Karpas-422 (cell line): ENCODE measurements at regions not wholly inside any gene's neighbourhood (a gene's known extent, or its start where the extent isn't known, plus 50 kb on each side); places are given as distances from the start of the nearest gene placed in this dataset.

ENCODE experiments used
- DNase-seq: peaks from one replicate; pipeline ENCODE4 v3.0.0-alpha.2; 2015
- H2AFZ ChIP-seq: fragments of 200-600 bp; sonication (generic); 2 replicates; pipeline ENCODE4 v1.6.1; 2014; ENCODE audit warnings: antibody characterized with exemption, low read length, mixed read lengths
- H3K27ac ChIP-seq: fragments of 200-600 bp; sonication (generic); 2 replicates; pipeline ENCODE4 v1.5.1; 2014; ENCODE audit warnings: mild to moderate bottlenecking, low read length, moderate library complexity
- H3K27me3 ChIP-seq: fragments of 200-600 bp; sonication (generic); 2 replicates; pipeline ENCODE4 v1.6.1; 2014; ENCODE audit warnings: low read length, mixed read lengths
- H3K36me3 ChIP-seq: fragments of 200-600 bp; sonication (generic); 2 replicates; pipeline ENCODE4 v1.6.1; 2014; ENCODE audit warnings: low read length, mixed read lengths; ENCODE audit not compliant: insufficient read depth
- H3K4me1 ChIP-seq: fragments of 200-600 bp; sonication (generic); 2 replicates; pipeline ENCODE4 v1.6.1; 2014; ENCODE audit warnings: mild to moderate bottlenecking, low read length, mixed read lengths
- H3K4me2 ChIP-seq: fragments of 200-600 bp; sonication (generic); 2 replicates; pipeline ENCODE4 v1.6.1; 2014; ENCODE audit warnings: low read length, low read depth, mild to moderate bottlenecking; ENCODE audit not compliant: poor library complexity, severe bottlenecking
- H3K4me3 ChIP-seq: fragments of 200-600 bp; sonication (generic); 2 replicates; pipeline ENCODE4 v1.5.1; 2014; ENCODE audit warnings: mild to moderate bottlenecking, antibody characterized with exemption, low read length, mixed read lengths
- H3K79me2 ChIP-seq: fragments of 200-600 bp; sonication (generic); 2 replicates; pipeline ENCODE4 v1.6.1; 2014; ENCODE audit warnings: mild to moderate bottlenecking, low read length, mixed read lengths
- H3K9ac ChIP-seq: fragments of 200-600 bp; sonication (generic); 2 replicates; pipeline ENCODE4 v1.6.0; 2014; ENCODE audit warnings: low read length
- H3K9me2 ChIP-seq: fragments of 200-600 bp; sonication (generic), shearing (Covaris generic); replicated peaks from 2 replicates; pipeline ENCODE4 v1.6.0; 2014; ENCODE audit warnings: mild to moderate bottlenecking, low read length, moderate library complexity; ENCODE audit not compliant: insufficient read depth
- H3K9me3 ChIP-seq: fragments of 300-700, 200-600 bp; sonication (generic); 2 replicates; pipeline ENCODE4 v1.6.1; 2014; ENCODE audit warnings: low read length, mixed read lengths
- H4K20me1 ChIP-seq: fragments of 200-600 bp; sonication (generic); 2 replicates; pipeline ENCODE4 v1.6.1; 2014; ENCODE audit warnings: mild to moderate bottlenecking, antibody characterized with exemption, low read length, low read depth; ENCODE audit not compliant: insufficient read depth

GRCh38 chr4:4598851-4599411, 57.1 kb upstream of the STX18 start:
- no peak overlapping the region for H3K9ac ChIP-seq
- H3K9me2 ChIP-seq: no peaks in the 10 kb centered on the region
- DNase-seq: no peak
- peaks cover 14% of the 10 kb centered on the region for H3K9me3 ChIP-seq
- H3K4me2 ChIP-seq: no peak overlapping the region
- H3K36me3 ChIP-seq: peaks cover 5% of the 10 kb centered on the region; the same call in 1 of the 2 replicates
- H3K27ac ChIP-seq: no peak overlapping the region
- H3K4me1 ChIP-seq: 0 out of 2 replicates have a peak, but pooled peaks cover 4% of the 10 kb centered on the region
- no peaks in the 10 kb centered on the region for H3K27me3 ChIP-seq
- no peak overlapping the region for H3K4me3 ChIP-seq
- no peaks in the 10 kb centered on the region for H3K79me2 ChIP-seq
- H4K20me1 ChIP-seq: no peaks in the 10 kb centered on the region
- H2AFZ ChIP-seq: no peak overlapping the region

DNA sequence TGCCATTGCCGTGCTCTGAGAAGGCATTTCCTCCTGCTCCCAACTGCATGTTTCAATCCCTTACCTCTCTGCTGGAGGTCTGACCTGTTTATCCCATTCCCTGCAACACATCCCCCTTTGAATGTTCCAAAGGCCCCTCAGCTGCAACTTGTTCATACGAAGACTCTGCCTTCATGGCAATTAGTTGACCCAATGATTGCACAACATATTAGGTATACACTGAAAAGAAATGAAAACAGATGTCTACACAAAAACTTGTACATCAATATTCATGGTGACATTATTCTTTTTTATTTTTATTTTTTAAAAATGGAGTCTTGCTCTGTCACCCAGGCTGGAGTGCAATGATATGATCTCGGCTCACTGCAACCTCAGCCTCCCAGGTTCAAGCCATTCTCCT, 54.9 kb upstream of the STX18 start:
- no peaks in the 10 kb centered on the region for H3K27me3 ChIP-seq
- H3K9me2 ChIP-seq: no peaks in the 10 kb centered on the region
- 0 out of 2 replicates have a peak, but pooled peaks cover 4% of the 10 kb centered on the region for H3K4me1 ChIP-seq

GRCh38 chr4:4595252-4595651, 53.4 kb upstream of the STX18 start:
- peaks cover 5% of the 10 kb centered on the region; the same call in 1 of the 2 replicates for H3K36me3 ChIP-seq
- H3K4me3 ChIP-seq: no peak overlapping the region
- H3K27me3 ChIP-seq: no peaks in the 10 kb centered on the region
- H3K27ac ChIP-seq: no peak overlapping the region
- no peak overlapping the region for H3K4me2 ChIP-seq
- peaks cover 14% of the 10 kb centered on the region for H3K9me3 ChIP-seq
- 0 out of 2 replicates have a peak, but pooled peaks cover 4% of the 10 kb centered on the region for H3K4me1 ChIP-seq
- H3K9ac ChIP-seq: no peak overlapping the region
- no peak overlapping the region for H2AFZ ChIP-seq
- H3K79me2 ChIP-seq: no peaks in the 10 kb centered on the region
- DNase-seq: peak; percentile 55
- no peaks in the 10 kb centered on the region for H3K9me2 ChIP-seq
- H4K20me1 ChIP-seq: no peaks in the 10 kb centered on the region

More for the DNA sequence above, 54.9 kb upstream of the STX18 start:
- Histone ChIP-seq H3K9ac (no peak overlapping the region), H3K4me2 (no peak overlapping the region), H3K79me2 (no peaks in the 10 kb centered on the region), H4K20me1 (no peaks in the 10 kb centered on the region), H3K9me3 (peaks cover 14% of the 10 kb centered on the region), H3K4me3 (no peak overlapping the region), H3K36me3 (peaks cover 5% of the 10 kb centered on the region; the same call in 1 of the 2 replicates), H3K27ac (no peak overlapping the region), H2AFZ (no peak overlapping the region)
- DNase-seq: no peak

- peaks cover 14% of the 10 kb centered on the region for H3K9me3 ChIP-seq
- DNase-seq: no peak
- H4K20me1 ChIP-seq: no peaks in the 10 kb centered on the region
- no peak overlapping the region for H2AFZ ChIP-seq
- H3K4me2 ChIP-seq: no peak overlapping the region
- H3K4me1 ChIP-seq: no peaks in the 10 kb centered on the region
- no peak overlapping the region for H3K4me3 ChIP-seq
- no peaks in the 10 kb centered on the region for H3K9me2 ChIP-seq
- H3K9ac ChIP-seq: no peak overlapping the region
- peaks cover 5% of the 10 kb centered on the region; the same call in 1 of the 2 replicates for H3K36me3 ChIP-seq
- H3K79me2 ChIP-seq: no peaks in the 10 kb centered on the region
- H3K27me3 ChIP-seq: no peaks in the 10 kb centered on the region
- H3K27ac ChIP-seq: no peak overlapping the region
Observed at GRCh38 chr4:4594285-4594920, 52.6 kb upstream of the STX18 start.

- Histone ChIP-seq H3K36me3 (peaks cover 5% of the 10 kb centered on the region; the same call in 1 of the 2 replicates), H2AFZ (no peak overlapping the region), H3K79me2 (no peaks in the 10 kb centered on the region), H3K27ac (no peak overlapping the region), H3K9me3 (peaks cover 14% of the 10 kb centered on the region), H3K9ac (no peak overlapping the region), H4K20me1 (no peaks in the 10 kb centered on the region), H3K4me3 (no peak overlapping the region), H3K4me1 (no peaks in the 10 kb centered on the region), H3K9me2 (no peaks in the 10 kb centered on the region), H3K27me3 (no peaks in the 10 kb centered on the region), H3K4me2 (no peak overlapping the region)
- no peak for DNase-seq
Observed at GRCh38 chr4:4593596-4594284, 51.9 kb upstream of the STX18 start.

DNA sequence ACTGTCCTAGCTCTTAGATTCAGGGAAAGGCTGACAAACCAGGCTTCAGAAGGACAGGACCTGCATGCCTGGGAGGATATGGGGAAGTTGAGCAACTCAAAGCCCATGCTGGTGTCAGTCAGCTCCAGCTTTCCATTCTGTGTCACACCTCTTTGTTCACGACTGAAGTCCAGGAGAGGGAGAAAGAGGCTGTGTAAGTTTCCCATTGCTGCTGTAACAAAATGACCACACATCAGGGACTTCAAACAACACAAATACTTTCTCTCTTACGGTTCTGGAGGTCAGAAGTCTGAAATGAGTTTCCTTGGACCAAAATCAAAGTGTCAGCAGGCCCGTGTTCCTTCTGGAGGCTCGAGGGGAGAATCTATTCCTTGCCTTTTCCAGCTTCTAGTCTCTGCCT, 50.6 kb upstream of the STX18 start:
- Histone ChIP-seq H3K27me3 (no peaks in the 10 kb centered on the region), H2AFZ (no peak overlapping the region), H3K9me3 (peaks cover 14% of the 10 kb centered on the region), H3K79me2 (no peaks in the 10 kb centered on the region), H3K4me2 (no peak overlapping the region), H3K9ac (no peak overlapping the region), H3K9me2 (no peaks in the 10 kb centered on the region), H3K4me3 (no peak overlapping the region), H3K4me1 (no peaks in the 10 kb centered on the region), H3K27ac (no peak overlapping the region), H4K20me1 (no peaks in the 10 kb centered on the region), H3K36me3 (peaks cover 5% of the 10 kb centered on the region; the same call in 1 of the 2 replicates)
- no peak for DNase-seq
